Testis (tissue), 2 donors: ENCODE measurements at regions not wholly inside any gene's neighbourhood (a gene's known extent, or its start where the extent isn't known, plus 50 kb on each side); places are given as distances from the start of the nearest gene placed in this dataset.
"Not testable (repeated sequence)": the region's sequence is repeated elsewhere in the genome, so short reads cannot be mapped to it uniquely, and the experiment has no call there.

Experiments used
- DNase-seq: peaks from one replicate; pipeline ENCODE4 v3.0.0-alpha.2; 2019
- H3K27ac ChIP-seq, 2 donors: fragments of 200-600 bp; sonication (generic); one replicate each; pipeline ENCODE4 v1.5.1; 2019
- H3K27me3 ChIP-seq: fragments of 200-600 bp; sonication (generic); one replicate; pipeline ENCODE4 v1.5.1; 2019
- H3K36me3 ChIP-seq: fragments of 200-600 bp; sonication (generic); one replicate; pipeline ENCODE4 v1.5.1; 2017; ENCODE audit warnings: low read depth; ENCODE audit errors: missing control alignments
- H3K4me1 ChIP-seq: fragments of 200-600 bp; sonication (generic); one replicate; pipeline ENCODE4 v1.5.1; 2019
- H3K4me3 ChIP-seq, 2 donors: fragments of 200-600 bp; sonication (generic); one replicate each; pipeline ENCODE4 v1.5.1; 2017 to 2019
- H3K9me3 ChIP-seq: fragments of 200-600 bp; sonication (generic); one replicate; pipeline ENCODE4 v1.5.1; 2017
- CTCF ChIP-seq, 3 experiments: fragments of 450-650 bp in 2 of 3; fragments of 200-600 bp in 1 of 3; sonication (generic) in 1 of 3; IDR thresholded peaks; one replicate each; pipeline ENCODE4 v1.5.1; 2016 to 2019; ENCODE audit warnings: antibody characterized with exemption in 3 of 3, mild to moderate bottlenecking in 2 of 3, moderate library complexity in 1 of 3
- POLR2A ChIP-seq: fragments of 450-650 bp; IDR thresholded peaks from one replicate; pipeline ENCODE4 v1.6.1; 2017; ENCODE audit warnings: antibody characterized with exemption, mild to moderate bottlenecking, moderate library complexity
- WGBS, 2 donors: methylation state at CpG; one replicate each; pipeline ENCODE4 v1.1.5; 2018; 5-methylcytosine and 5-hydroxymethylcytosine counted together
- intact Hi-C: fragments of 100-400 bp; cut with DNase I; formaldehyde crosslinking; loops from one replicate; pipeline ENCODE4 v1.15.1; 2023; ENCODE audit warnings: low total_unique reads

GRCh38 chrX:55907968-55908607 lies 190.5 kb downstream of the RRAGB start:
- TF ChIP-seq POLR2A: no peak
- peak in 2 of 3 experiments; percentile 27 to 33 for TF ChIP-seq CTCF (IDR thresholded peaks at IDR 0.05)
- Histone ChIP-seq H3K27me3 (no peaks in the 10 kb centered on the region), H3K4me3 (peak overlapping the region; percentile 59 to 73), H3K9me3 (no peaks in the 10 kb centered on the region), H3K36me3 (no peaks in the 10 kb centered on the region), H3K27ac (peak overlapping the region; percentile 45 to 55), H3K4me1 (no peaks in the 10 kb centered on the region)
- DNase-seq: peak; percentile 68
- intact Hi-C loops: no loop called here
- WGBS, 2 donors: 3% methylated on average over 20 of the region's 20 CpGs

- TF ChIP-seq CTCF (IDR thresholded peaks at IDR 0.05): no peak
- TF ChIP-seq POLR2A: no peak
- Histone ChIP-seq H3K27me3 (no peaks in the 10 kb centered on the region), H3K4me1 (no peaks in the 10 kb centered on the region), H3K36me3 (no peaks in the 10 kb centered on the region), H3K27ac (peak overlapping the region; percentile 45 to 55), H3K9me3 (no peaks in the 10 kb centered on the region), H3K4me3 (peak overlapping the region; percentile 59 to 73)
- WGBS, 2 donors: 0 to 2% methylated on average over 18 to 19 of the region's 19 CpGs
- DNase-seq: peak; percentile 44
- intact Hi-C loops: no loop called here
Measured at GRCh38 chrX:55908661-55909212, 191.2 kb downstream of the RRAGB start.

- H3K9me3 ChIP-seq: no peaks in the 10 kb centered on the region
- TF ChIP-seq CTCF (IDR thresholded peaks at IDR 0.05): no peak
- no peak for TF ChIP-seq POLR2A
- H3K36me3 ChIP-seq: no peaks in the 10 kb centered on the region
- WGBS, 2 donors: 96 to 100% methylated on average over 1 to 12 of the region's 12 CpGs
- no peak overlapping the region for H3K27ac ChIP-seq
- no peak overlapping the region for H3K4me3 ChIP-seq
- H3K4me1 ChIP-seq: no peaks in the 10 kb centered on the region
- no peaks in the 10 kb centered on the region for H3K27me3 ChIP-seq
- intact Hi-C loops: no loop called here
- no peak for DNase-seq
Measured at GRCh38 chrX:55919367-55920221, 202.0 kb downstream of the RRAGB start.

GRCh38 chrX:55924574-55924973 lies 207.0 kb downstream of the RRAGB start:
- no peak overlapping the region for H3K27ac ChIP-seq
- no peaks in the 10 kb centered on the region for H3K4me1 ChIP-seq
- H3K4me3 ChIP-seq: no peak overlapping the region
- no peak for DNase-seq
- H3K36me3 ChIP-seq: no peaks in the 10 kb centered on the region
- no peaks in the 10 kb centered on the region for H3K27me3 ChIP-seq
- no peak for TF ChIP-seq POLR2A
- no peak for TF ChIP-seq CTCF (IDR thresholded peaks at IDR 0.05)
- H3K9me3 ChIP-seq: no peaks in the 10 kb centered on the region
- WGBS, 2 donors: 68 to 75% methylated on average over 6 of the region's 6 CpGs
- intact Hi-C loops: no loop called here

GRCh38 chrX:55928529-55928928 lies 211.0 kb downstream of the RRAGB start:
- intact Hi-C loops, H3K4me1 ChIP-seq, H3K9me3 ChIP-seq, H3K4me3 ChIP-seq, H3K36me3 ChIP-seq, H3K27ac ChIP-seq, H3K27me3 ChIP-seq, DNase-seq: not testable (repeated sequence)
